Naive thymus-derived CD8-positive, alpha-beta T cell (primary cell): ENCODE measurements at regions not wholly inside any gene's neighbourhood (a gene's known extent, or its start where the extent isn't known, plus 50 kb on each side); places are given as distances from the start of the nearest gene placed in this dataset.

Experiments
- ATAC-seq, 2 donors: fragments of 150-1000 bp; cut with Tn5 transposase in 1 of 2; sonication (Bioruptor Pico), chemical (Tn5 transposase) in 1 of 2; 1 replicate in 1 of 2; 2 replicates in 1 of 2; pipeline ENCODE4 v1.10.0; 2021; ENCODE audit warnings: mild to moderate bottlenecking in 2 of 2, moderate library complexity in 2 of 2
- POLR2A ChIA-PET: fragments of 350-600 bp; sonication (Branson Sonifier 250); formaldehyde crosslinking; loops from one replicate; lab custom pipeline; 2021; ENCODE audit warnings: antibody characterized with exemption; lab: Charles Lee
- DNase-seq, 10 donors: peaks; one replicate each; pipeline versions ENCODE4 v3.0.0 to v3.0.0-alpha.2; 2020 to 2022
- H3K27ac Mint-ChIP-seq, 10 donors: one replicate each; pipeline ENCODE4 v1.8.0; 2020 to 2022; ENCODE audit warnings: mild to moderate bottlenecking in 10 of 10, mixed read lengths in 10 of 10, moderate library complexity in 4 of 10, inconsistent platforms in 1 of 10
- H3K27me3 Mint-ChIP-seq, 5 donors: one replicate each; pipeline ENCODE4 v1.8.0; 2021 to 2022; ENCODE audit warnings: mixed read lengths in 5 of 5
- H3K36me3 Mint-ChIP-seq, 3 donors: one replicate each; pipeline ENCODE4 v1.8.0; 2020 to 2022; ENCODE audit warnings: mixed read lengths in 3 of 3, mild to moderate bottlenecking in 2 of 3, inconsistent platforms in 1 of 3
- H3K4me1 Mint-ChIP-seq, 4 donors: one replicate each; pipeline ENCODE4 v1.8.0; 2021 to 2022; ENCODE audit warnings: mixed read lengths in 4 of 4
- H3K4me3 Mint-ChIP-seq, 10 donors: one replicate each; pipeline ENCODE4 v1.8.0; 2020 to 2022; ENCODE audit warnings: mild to moderate bottlenecking in 10 of 10, mixed read lengths in 10 of 10, moderate library complexity in 6 of 10, inconsistent platforms in 1 of 10
- H3K9me3 Mint-ChIP-seq, 9 donors: one replicate each; pipeline ENCODE4 v1.8.0; 2020 to 2022; ENCODE audit warnings: mixed read lengths in 9 of 9, mild to moderate bottlenecking in 3 of 9, inconsistent platforms in 1 of 9, moderate library complexity in 1 of 9

DNA sequence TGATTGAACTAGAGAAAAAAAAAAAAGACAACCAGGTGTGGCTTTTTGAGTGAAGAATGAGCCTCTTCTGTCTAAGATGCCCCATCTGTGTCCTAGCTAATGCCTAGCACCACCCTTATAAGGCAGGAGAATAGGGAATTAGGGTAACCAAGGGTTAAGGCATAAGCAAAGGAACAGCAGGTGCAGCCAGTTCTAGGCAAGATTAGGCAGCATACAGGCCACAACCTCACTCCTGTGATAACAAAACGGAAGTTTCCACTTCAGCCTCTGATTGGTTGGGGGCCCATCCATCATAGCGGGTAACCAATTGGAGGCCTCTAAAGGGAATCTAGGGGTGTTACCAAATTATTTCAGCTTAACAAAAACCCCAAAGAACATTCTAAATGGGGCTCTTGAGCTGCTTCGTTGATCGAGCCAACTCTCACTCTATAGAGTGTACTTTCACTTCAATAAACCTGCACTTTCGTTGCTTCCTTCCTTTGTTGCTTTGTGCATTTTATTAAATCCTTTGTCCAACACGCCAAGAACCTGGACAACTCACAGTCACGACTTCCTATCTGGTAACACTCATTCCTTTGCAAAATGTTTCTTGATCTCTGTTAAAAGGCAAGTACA lies 61.9 kb upstream of the TAGAP start:
- POLR2A ChIA-PET = interaction anchor here (0.6 to 8.3 kb wide), 12 partner anchors 9 to 419 kb away, joined by 3 to 183 read pairs (median 7); partner anchors contain the start of genes RSPH3 and TAGAP
- DNase-seq (peak; percentile 66 to 99 (median 92)), ATAC-seq (peak; percentile 73 to 80)
- no peaks in the 10 kb centered on the region for H3K36me3 Mint-ChIP-seq
- H3K9me3 Mint-ChIP-seq = no peaks in the 10 kb centered on the region
- H3K4me1 Mint-ChIP-seq = peaks cover 44 to 94% (median 79%) of the 10 kb centered on the region in 4 donors
- no peaks in the 10 kb centered on the region for H3K27me3 Mint-ChIP-seq
- H3K4me3 Mint-ChIP-seq = peak overlapping the region; percentile 73 to 92 (median 82)
- H3K27ac Mint-ChIP-seq = peak overlapping the region; percentile 70 to 97 (median 92)

DNA sequence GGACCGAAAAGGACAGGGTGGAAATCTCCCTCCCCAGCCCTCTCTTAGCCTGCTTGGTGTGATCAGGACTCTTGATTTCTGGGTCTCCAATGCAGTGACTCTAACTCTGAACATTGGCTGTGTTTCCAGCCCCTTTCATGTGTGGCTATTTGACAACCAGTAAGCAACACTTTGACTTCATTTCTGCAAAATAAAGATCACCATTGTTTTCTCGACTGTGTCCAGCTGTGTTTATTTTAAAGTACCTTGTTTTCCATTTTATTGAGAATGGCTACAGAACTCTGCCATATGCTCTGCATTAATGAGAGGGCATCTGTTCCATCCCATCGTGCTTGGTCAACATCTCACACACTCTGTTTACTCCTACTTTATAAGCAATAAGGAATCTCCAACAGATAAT lies 60.9 kb upstream of the TAGAP start:
- ATAC-seq = no peak
- DNase-seq = no peak
- Mint-ChIP-seq H3K27ac (peak overlapping the region in 9 of 10 donors; percentile 88 to 97 (median 94)), H3K36me3 (no peaks in the 10 kb centered on the region), H3K27me3 (no peaks in the 10 kb centered on the region), H3K4me1 (peaks cover 45 to 92% (median 81%) of the 10 kb centered on the region in 4 donors), H3K9me3 (no peaks in the 10 kb centered on the region), H3K4me3 (peak overlapping the region in 2 of 10 donors; percentile 73 to 81)
- POLR2A ChIA-PET = interaction anchor here (1.5 to 8.3 kb wide), 5 partner anchors 11 to 97 kb away, joined by 4 to 183 read pairs (median 29); partner anchors contain the start of gene TAGAP

DNA sequence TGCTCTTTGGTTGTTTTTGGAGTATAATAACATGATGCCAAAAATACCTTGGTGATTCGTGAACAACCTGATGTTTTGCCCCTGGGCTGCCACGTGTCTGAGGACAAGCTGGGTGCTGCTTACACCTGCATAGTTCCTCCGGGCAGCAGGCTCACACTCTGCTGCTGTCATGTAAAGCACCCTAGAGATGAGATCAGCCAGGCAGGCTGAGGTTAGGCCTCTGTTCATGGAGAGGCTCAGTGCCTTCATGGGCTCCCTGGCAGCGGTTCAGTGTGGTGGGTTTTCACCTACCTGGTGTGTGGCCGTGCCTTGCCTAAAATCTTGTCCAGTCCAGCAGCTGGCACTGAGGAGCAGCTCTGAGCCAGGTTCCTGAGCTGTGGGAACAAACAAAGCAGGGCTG lies 60.1 kb upstream of the TAGAP start:
- H3K4me1 Mint-ChIP-seq = peaks cover 47 to 92% (median 81%) of the 10 kb centered on the region in 4 donors
- peak in 1 of 10 donors; percentile 14 for DNase-seq
- H3K27me3 Mint-ChIP-seq = no peaks in the 10 kb centered on the region
- POLR2A ChIA-PET = interaction anchor here (1.0 to 8.3 kb wide), 6 partner anchors 9 to 96 kb away, joined by 3 to 183 read pairs (median 16); partner anchors contain the start of gene TAGAP
- H3K4me3 Mint-ChIP-seq = peak overlapping the region in 8 of 10 donors; percentile 20 to 76 (median 48)
- ATAC-seq = peak in 1 of 2 donors; percentile 4
- H3K27ac Mint-ChIP-seq = peak overlapping the region; percentile 65 to 95 (median 88)
- no peaks in the 10 kb centered on the region for H3K36me3 Mint-ChIP-seq
- no peaks in the 10 kb centered on the region for H3K9me3 Mint-ChIP-seq

DNA sequence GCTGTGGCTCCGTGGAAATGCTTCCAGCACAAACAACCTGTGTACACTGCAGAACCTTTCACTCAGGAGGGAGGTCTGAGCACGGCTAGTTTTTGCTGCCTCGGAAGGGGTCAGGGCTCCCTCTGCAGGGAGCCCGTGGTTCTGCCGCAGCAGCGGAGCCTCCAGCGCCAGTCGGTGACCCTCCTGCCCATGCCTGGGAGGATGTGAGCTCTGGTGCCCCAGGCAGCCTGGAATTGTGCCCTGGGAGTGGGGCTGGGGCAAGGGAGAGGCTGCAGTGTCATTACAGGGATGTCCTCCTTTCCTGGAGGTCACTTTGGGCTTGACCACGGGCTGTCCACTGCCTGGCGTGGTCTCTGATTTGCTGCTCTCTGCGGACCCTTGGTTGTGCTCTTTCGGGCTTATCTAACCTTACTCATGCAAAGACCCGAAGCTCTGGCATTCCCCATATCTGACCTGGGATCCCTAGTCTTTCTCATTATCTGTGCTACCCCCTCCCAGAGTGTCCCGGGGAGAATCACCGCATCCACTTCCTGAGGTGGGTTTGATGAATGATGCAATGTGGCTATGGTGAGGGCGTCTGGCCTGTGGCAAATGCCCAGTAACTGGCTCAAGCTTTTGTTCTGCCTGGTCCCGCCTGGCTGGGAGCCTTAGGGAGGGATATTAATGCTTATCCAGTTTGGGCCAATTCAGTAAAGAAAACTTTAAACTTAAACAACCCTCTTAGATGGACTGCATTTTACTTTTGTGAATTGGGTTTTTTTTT lies 59.6 kb upstream of the TAGAP start:
- POLR2A ChIA-PET = interaction anchor here (0.6 to 8.3 kb wide), 13 partner anchors 8 to 95 kb away, joined by 3 to 183 read pairs (median 4); partner anchors contain the start of gene TAGAP
- ATAC-seq = peak; percentile 41 to 51
- DNase-seq = peak; percentile 62 to 88 (median 74)
- peak overlapping the region; percentile 86 to 95 (median 90) for H3K27ac Mint-ChIP-seq
- peak overlapping the region; percentile 34 to 76 (median 52) for H3K4me3 Mint-ChIP-seq
- H3K27me3 Mint-ChIP-seq = no peaks in the 10 kb centered on the region
- H3K36me3 Mint-ChIP-seq = no peaks in the 10 kb centered on the region
- peaks cover 44 to 92% (median 78%) of the 10 kb centered on the region in 4 donors for H3K4me1 Mint-ChIP-seq
- H3K9me3 Mint-ChIP-seq = no peaks in the 10 kb centered on the region

DNA sequence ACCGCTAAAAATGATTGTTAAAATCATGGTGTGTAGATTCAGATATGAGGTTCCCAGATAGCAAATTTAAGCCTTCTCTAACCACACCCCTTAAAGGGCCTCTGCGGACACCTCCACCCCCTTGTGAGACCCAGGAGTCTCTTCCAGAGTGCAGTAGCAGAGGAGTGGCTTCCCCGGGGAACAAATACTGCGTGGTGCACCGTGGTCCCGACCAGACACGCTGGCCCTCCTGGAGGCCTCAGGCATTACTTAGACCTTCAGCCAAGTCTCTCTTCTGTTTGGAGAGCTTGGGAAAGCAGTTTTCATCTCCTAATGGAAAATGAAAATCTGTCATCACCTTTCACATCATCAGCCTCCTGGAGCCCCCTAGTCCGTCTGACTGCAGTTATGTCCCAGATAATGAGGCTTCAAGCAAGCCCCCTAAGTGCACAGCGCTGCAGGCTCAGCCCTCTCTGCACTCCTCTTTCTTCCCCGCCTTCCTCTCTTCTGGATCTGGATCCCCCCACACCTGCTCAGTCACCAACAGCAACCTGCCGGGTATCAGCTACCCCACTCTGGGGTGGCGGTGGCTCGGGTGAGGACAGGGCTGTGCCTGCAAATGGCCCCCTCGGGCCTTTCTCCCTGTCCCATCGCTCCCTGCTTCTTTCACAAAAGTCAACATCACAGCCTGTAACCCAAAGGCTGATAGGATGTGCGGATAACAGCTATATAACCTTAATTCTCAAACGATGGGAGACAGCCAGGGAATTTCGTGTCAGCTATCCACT lies 58.8 kb upstream of the TAGAP start:
- H3K4me3 Mint-ChIP-seq = peak overlapping the region; percentile 34 to 71 (median 50)
- POLR2A ChIA-PET = interaction anchor here (0.7 to 8.3 kb wide), 10 partner anchors 24 to 94 kb away, joined by 3 to 183 read pairs (median 6); partner anchors contain the start of gene TAGAP
- H3K27ac Mint-ChIP-seq = peak overlapping the region; percentile 86 to 95 (median 90)
- DNase-seq (no peak), ATAC-seq (no peak)
- H3K36me3 Mint-ChIP-seq = no peaks in the 10 kb centered on the region
- H3K9me3 Mint-ChIP-seq = no peaks in the 10 kb centered on the region
- H3K4me1 Mint-ChIP-seq = peaks cover 43 to 92% (median 81%) of the 10 kb centered on the region in 4 donors
- no peaks in the 10 kb centered on the region for H3K27me3 Mint-ChIP-seq

DNA sequence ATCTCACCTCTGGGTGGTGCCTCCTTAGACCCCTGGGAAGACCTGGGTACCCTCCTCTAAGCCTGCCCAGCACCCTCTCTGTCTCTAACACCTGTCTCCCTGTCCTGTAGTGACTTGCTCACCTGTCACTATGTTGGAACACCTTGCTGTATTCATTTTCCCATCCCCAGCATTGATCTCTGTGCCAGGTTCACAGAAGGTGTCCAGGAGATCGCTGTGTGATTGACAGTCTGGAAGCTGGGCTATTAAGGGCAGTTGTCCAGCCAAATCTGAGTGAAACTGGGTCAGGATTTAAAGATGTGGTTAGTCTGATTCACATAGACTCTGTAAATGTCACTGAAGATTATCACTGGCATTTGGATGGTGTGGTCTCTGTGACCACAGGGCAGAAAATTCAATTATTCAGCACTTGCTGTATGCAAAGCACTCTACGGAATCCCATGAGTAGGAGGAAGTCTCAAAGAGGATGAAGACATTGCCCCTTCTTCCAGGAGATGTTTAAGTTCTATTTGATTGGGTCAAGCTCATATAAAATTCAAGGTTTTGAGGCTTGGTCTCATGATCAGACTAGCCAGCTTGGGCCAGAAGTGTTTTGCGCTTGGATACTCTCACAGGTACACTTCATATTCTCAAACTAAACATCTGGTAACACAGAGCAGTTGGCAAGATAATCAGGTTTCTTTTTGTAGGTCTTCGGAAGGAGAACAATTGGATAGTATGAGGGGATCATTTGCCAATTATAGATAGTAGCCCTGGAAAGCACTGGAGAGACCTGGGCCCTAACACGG lies 57.8 kb upstream of the TAGAP start:
- DNase-seq = no peak
- H3K4me3 Mint-ChIP-seq = no peak overlapping the region
- peaks cover 41 to 92% (median 79%) of the 10 kb centered on the region in 4 donors for H3K4me1 Mint-ChIP-seq
- ATAC-seq = no peak
- POLR2A ChIA-PET = interaction anchor here (1.3 to 8.3 kb wide), 4 partner anchors 40 to 103 kb away, joined by 4 to 183 read pairs (median 34); partner anchors contain the start of gene TAGAP
- H3K27me3 Mint-ChIP-seq = no peaks in the 10 kb centered on the region
- H3K9me3 Mint-ChIP-seq = no peaks in the 10 kb centered on the region
- peak overlapping the region in 7 of 10 donors; percentile 35 to 88 (median 69) for H3K27ac Mint-ChIP-seq
- no peaks in the 10 kb centered on the region for H3K36me3 Mint-ChIP-seq

DNA sequence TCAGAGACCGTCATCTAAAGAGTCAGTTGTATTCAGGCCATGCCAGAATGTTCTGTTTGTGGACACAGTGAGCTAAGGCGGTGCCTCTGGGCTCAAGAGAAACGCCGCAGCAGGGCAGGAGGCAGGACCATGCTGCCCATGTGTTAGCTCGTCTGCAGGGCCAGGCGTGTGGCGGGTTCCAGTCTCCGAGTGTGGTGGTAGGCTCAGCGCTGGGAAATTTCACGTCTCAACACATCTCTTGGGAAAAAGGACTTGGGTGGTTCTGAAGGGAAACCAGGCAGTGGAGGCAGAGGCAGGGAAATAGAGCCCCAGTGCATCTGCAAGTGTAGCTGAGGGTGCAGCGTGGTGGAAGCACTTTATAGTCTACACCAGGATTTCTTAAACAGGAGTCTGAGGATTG lies 56.9 kb upstream of the TAGAP start:
- Mint-ChIP-seq H3K27ac (peak overlapping the region in 5 of 10 donors; percentile 58 to 88 (median 78)), H3K4me1 (peaks cover 40 to 92% (median 79%) of the 10 kb centered on the region in 4 donors), H3K9me3 (no peaks in the 10 kb centered on the region), H3K27me3 (no peaks in the 10 kb centered on the region), H3K36me3 (no peaks in the 10 kb centered on the region), H3K4me3 (no peak overlapping the region)
- POLR2A ChIA-PET = interaction anchor here (0.7 to 8.3 kb wide), 3 partner anchors 37 to 103 kb away, joined by 3 to 183 read pairs (median 4); partner anchors contain the start of gene TAGAP
- DNase-seq (no peak), ATAC-seq (no peak)

DNA sequence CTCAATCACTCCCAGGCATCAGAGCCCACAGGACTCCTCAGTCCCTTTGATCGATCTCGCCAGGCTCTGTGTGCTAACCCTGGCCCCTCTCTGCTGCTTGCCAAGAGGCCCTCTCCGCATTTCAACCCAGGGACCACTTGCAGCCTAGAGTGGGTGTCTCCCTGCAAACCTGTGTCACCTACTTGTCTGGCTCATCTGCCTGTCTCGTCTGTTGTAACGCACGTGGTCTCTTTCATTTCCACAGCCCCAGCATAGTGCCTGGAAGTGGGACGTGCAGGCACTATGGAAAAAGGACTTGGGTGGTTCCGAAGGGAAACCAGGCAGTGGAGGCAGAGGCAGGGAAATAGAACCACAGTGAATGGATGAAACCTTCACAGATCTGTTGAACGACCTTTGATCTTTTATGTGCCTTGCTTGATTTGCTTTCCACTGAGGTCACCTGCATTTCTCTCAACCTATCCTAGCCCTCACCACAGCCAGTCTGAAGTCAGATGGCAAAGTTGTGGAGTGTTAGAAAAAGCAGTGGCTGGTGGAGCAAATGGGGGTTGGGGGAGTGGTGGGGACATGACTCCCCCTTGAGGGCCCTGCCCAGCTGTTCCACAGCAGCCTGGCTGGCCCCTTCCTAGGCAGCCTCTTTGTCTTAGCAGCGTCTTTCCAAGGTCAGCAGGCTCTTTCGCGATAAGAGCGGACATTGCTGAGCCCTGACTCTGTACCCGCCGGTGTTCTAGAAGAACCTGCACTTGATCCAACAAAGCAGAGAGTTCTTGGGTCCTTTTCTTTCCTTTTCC lies 55.8 kb upstream of the TAGAP start:
- DNase-seq (peak in 1 of 10 donors; percentile 31), ATAC-seq (peak; percentile 9 to 13)
- Mint-ChIP-seq H3K27ac (peak overlapping the region; percentile 23 to 91 (median 86)), H3K4me1 (peaks cover 31 to 89% (median 73%) of the 10 kb centered on the region in 4 donors), H3K9me3 (no peaks in the 10 kb centered on the region), H3K27me3 (no peaks in the 10 kb centered on the region), H3K36me3 (no peaks in the 10 kb centered on the region), H3K4me3 (peak overlapping the region in 8 of 10 donors; percentile 9 to 54 (median 29))
- POLR2A ChIA-PET = interaction anchor here (1.6 to 8.3 kb wide), 3 partner anchors 47 to 59 kb away, joined by 4 to 183 read pairs (median 25); partner anchors contain the start of gene TAGAP

DNA sequence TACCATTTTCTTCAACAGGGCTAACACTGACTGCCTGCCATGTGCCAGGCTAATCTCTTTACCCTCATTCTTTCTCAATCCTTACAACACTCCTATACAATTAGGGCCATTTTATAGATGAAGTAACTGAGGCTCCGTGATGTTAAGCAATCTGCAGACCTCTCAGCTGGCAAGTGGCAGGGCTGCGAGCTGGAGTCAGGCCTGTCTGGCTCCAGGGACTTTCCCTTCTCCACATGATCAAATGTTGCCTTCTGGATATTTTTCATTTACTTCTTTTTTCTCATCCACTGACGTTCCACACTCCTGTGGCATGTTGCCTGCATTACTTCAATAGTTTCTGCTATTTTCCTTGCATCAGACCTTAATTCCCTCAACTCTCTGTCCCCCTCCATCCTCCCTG lies 55.2 kb upstream of the TAGAP start:
- Mint-ChIP-seq H3K4me1 (peaks cover 35 to 88% (median 72%) of the 10 kb centered on the region in 4 donors), H3K4me3 (peak overlapping the region in 7 of 10 donors; percentile 9 to 54 (median 30)), H3K27me3 (no peaks in the 10 kb centered on the region), H3K9me3 (no peaks in the 10 kb centered on the region), H3K27ac (peak overlapping the region; percentile 23 to 91 (median 86)), H3K36me3 (no peaks in the 10 kb centered on the region)
- ATAC-seq = no peak
- DNase-seq = no peak
- POLR2A ChIA-PET = interaction anchor here (0.7 to 3.0 kb wide), 5 partner anchors 35 to 91 kb away, joined by 4 to 25 read pairs (median 11); partner anchors contain the start of gene TAGAP

DNA sequence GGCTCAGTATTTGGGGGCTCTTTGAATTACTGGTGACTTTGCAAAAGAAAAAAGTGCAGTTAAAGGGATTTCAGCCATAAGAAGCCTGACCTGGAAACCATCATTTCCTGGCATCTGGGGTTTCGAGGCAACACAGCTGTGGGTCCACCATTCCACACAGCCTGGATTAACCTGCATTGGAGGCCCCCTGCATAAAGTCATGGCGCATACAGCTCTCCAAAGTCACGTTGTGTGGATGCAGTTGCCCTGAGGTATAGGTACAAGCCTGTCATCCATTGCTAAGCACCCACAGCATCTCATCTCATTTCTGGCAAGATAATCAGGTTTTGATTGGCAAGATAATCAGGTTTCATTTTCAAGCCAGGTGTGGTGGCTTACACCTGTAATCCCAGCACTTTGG lies 54.5 kb upstream of the TAGAP start:
- Mint-ChIP-seq H3K27me3 (no peaks in the 10 kb centered on the region), H3K36me3 (no peaks in the 10 kb centered on the region), H3K4me1 (peaks cover 39 to 88% (median 72%) of the 10 kb centered on the region in 4 donors), H3K4me3 (peak overlapping the region in 9 of 10 donors; percentile 62 to 88 (median 79)), H3K9me3 (no peaks in the 10 kb centered on the region), H3K27ac (peak overlapping the region; percentile 87 to 97 (median 95))
- DNase-seq = no peak
- ATAC-seq = no peak
- POLR2A ChIA-PET = interaction anchor here (0.7 to 3.0 kb wide), 9 partner anchors 8 to 91 kb away, joined by 3 to 25 read pairs (median 4); partner anchors contain the start of gene TAGAP
